ENCODE measurements at regions not wholly inside any gene's neighbourhood (a gene's known extent, or its start where the extent isn't known, plus 50 kb on each side); places are given as distances from the start of the nearest gene placed in this dataset.

DNA sequence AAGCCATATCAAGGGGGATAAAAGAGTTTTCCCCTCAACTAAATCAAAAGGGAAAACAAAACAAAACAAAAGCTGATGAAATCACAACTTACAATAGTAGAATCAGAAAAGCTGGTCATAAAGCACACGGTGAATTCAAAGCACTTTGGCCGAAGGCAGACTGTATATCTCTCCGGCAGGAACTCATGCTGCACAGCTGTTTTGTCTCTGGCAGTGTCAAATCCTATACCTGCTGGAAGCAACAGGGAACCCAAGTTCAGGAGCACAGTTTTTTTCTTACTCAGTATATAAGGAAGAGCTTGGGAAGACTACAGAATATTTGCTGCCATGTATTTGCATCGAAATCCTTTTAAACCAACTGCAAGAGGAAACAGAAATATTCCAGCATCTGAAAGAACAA, 213.7 kb downstream of the RFC3 start:
- TF ChIP-seq, protein P1, sequence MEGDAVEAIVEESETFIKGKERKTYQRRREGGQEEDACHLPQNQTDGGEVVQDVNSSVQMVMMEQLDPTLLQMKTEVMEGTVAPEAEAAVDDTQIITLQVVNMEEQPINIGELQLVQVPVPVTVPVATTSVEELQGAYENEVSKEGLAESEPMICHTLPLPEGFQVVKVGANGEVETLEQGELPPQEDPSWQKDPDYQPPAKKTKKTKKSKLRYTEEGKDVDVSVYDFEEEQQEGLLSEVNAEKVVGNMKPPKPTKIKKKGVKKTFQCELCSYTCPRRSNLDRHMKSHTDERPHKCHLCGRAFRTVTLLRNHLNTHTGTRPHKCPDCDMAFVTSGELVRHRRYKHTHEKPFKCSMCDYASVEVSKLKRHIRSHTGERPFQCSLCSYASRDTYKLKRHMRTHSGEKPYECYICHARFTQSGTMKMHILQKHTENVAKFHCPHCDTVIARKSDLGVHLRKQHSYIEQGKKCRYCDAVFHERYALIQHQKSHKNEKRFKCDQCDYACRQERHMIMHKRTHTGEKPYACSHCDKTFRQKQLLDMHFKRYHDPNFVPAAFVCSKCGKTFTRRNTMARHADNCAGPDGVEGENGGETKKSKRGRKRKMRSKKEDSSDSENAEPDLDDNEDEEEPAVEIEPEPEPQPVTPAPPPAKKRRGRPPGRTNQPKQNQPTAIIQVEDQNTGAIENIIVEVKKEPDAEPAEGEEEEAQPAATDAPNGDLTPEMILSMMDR (conservative IDR thresholded peaks at IDR 0.05; ENCODE audit: low read depth, low read length): no peak
- TF ChIP-seq RFX5 (IDR thresholded peaks at IDR 0.05; ENCODE audit: low read depth, low read length) (no peak), MXI1 (IDR thresholded peaks at IDR 0.05; ENCODE audit: borderline replicate concordance, low read depth, low read length) (no peak), MAZ (IDR thresholded peaks at IDR 0.05; ENCODE audit: borderline replicate concordance, low read depth, low read length) (no peak), MAFK (IDR thresholded peaks at IDR 0.05; ENCODE audit: low read depth, low read length) (no peak), RAD21 (IDR thresholded peaks at IDR 0.05; ENCODE audit: low read length) (no peak), POLR2A (IDR thresholded peaks at IDR 0.05; ENCODE audit: low read depth, low read length) (no peak), SMC3 (IDR thresholded peaks at IDR 0.05; ENCODE audit: low read depth, low read length) (no peak), NFE2L2 (IDR thresholded peaks at IDR 0.05; ENCODE audit: low read depth, low read length) (no peak), CEBPB (IDR thresholded peaks at IDR 0.05; ENCODE audit: low read depth, low read length) (no peak), RCOR1 (IDR thresholded peaks at IDR 0.05; ENCODE audit: insufficient replicate concordance, low read length) (no peak), CHD1 (IDR thresholded peaks at IDR 0.05; ENCODE audit: low read depth, low read length) (no peak), BHLHE40 (IDR thresholded peaks at IDR 0.05; ENCODE audit: low read depth, low read length) (no peak)
- TF ChIP-seq, protein P2, sequence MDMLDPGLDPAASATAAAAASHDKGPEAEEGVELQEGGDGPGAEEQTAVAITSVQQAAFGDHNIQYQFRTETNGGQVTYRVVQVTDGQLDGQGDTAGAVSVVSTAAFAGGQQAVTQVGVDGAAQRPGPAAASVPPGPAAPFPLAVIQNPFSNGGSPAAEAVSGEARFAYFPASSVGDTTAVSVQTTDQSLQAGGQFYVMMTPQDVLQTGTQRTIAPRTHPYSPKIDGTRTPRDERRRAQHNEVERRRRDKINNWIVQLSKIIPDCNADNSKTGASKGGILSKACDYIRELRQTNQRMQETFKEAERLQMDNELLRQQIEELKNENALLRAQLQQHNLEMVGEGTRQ (IDR thresholded peaks at IDR 0.05; ENCODE audit: low read depth, low read length): no peak

Measured in IMR-90 (cell line).